ENCODE measurements at regions not wholly inside any gene's neighbourhood (a gene's known extent, or its start where the extent isn't known, plus 50 kb on each side); places are given as distances from the start of the nearest gene placed in this dataset.

GRCh38 chr14:101230161-101230850 lies 326.8 kb upstream of the RTL1 start:
- DNase-seq (ENCODE audit: low read depth) = no peak

GRCh38 chr14:101230851-101231550 lies 327.5 kb upstream of the RTL1 start:
- no peak for DNase-seq (ENCODE audit: low read depth)

GRCh38 chr14:101231828-101232227 lies 328.3 kb upstream of the RTL1 start:
- no peak for DNase-seq (ENCODE audit: low read depth)

GRCh38 chr14:101232340-101233020 lies 328.8 kb upstream of the DIO3 start:
- no peak for DNase-seq (ENCODE audit: low read depth)

GRCh38 chr14:101233021-101233366 lies 328.3 kb upstream of the DIO3 start:
- DNase-seq (ENCODE audit: low read depth) = no peak

GRCh38 chr14:101233391-101233790 lies 327.9 kb upstream of the DIO3 start:
- no peak for DNase-seq (ENCODE audit: low read depth)

GRCh38 chr14:101233808-101234207 lies 327.5 kb upstream of the DIO3 start:
- no peak for DNase-seq (ENCODE audit: low read depth)

- DNase-seq (ENCODE audit: low read depth) = no peak
Observed at GRCh38 chr14:101234244-101234937, 326.9 kb upstream of the DIO3 start.

GRCh38 chr14:101234999-101235334 lies 326.3 kb upstream of the DIO3 start:
- DNase-seq (ENCODE audit: low read depth) = no peak

- no peak for DNase-seq (ENCODE audit: low read depth)
Observed at GRCh38 chr14:101235335-101236103, 325.8 kb upstream of the DIO3 start.

GRCh38 chr14:101236496-101237251 lies 324.6 kb upstream of the DIO3 start:
- DNase-seq (ENCODE audit: low read depth) = no peak

GRCh38 chr14:101237252-101237616 lies 324.1 kb upstream of the DIO3 start:
- DNase-seq (ENCODE audit: low read depth) = no peak

- DNase-seq (ENCODE audit: low read depth) = no peak
Observed at GRCh38 chr14:101239065-101239464, 322.2 kb upstream of the DIO3 start.

- no peak for DNase-seq (ENCODE audit: low read depth)
Observed at GRCh38 chr14:101241147-101241546, 320.1 kb upstream of the DIO3 start.

GRCh38 chr14:101241807-101242278 lies 319.5 kb upstream of the DIO3 start:
- no peak for DNase-seq (ENCODE audit: low read depth)

- no peak for DNase-seq (ENCODE audit: low read depth)
Observed at GRCh38 chr14:101242442-101243385, 318.6 kb upstream of the DIO3 start.

- no peak for DNase-seq (ENCODE audit: low read depth)
Observed at GRCh38 chr14:101243587-101244338, 317.5 kb upstream of the DIO3 start.

- DNase-seq (ENCODE audit: low read depth) = no peak
Observed at GRCh38 chr14:101246894-101247841, 314.1 kb upstream of the DIO3 start.

Data from stimulated activated CD8-positive, alpha-beta memory T cell treated with anti-CD3 and anti-CD28 coated beads, Interleukin-12 subunit alpha, Interleukin-12 subunit beta, amount 100 ng/mL, for 4 hours (primary cell).